ENCODE measurements at regions not wholly inside any gene's neighbourhood (a gene's known extent, or its start where the extent isn't known, plus 50 kb on each side); places are given as distances from the start of the nearest gene placed in this dataset.

DNA sequence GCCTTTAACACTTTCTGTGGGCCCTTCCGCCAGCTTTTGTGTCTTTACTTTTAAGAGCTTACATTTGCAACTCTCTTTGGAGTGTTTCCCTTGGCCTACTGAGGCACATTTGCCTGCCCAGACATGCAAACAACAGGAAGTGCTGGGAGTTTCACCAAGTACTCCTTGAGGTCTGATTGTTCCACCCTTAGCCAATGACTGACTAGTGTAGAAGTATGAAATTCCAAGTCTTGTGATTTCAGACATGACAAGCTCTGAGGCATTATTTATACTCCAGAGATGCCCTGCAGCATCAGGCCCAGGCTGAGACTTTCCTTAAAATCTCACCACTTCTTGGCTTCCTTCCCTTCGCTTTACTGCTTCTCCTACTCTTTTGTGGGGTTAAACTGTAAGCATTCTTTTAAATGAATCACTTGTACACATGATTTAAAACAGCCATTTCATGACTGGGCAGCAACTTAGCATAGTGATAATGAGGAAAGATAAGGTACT lies 174.1 kb downstream of the SLC6A15 start:
- Histone ChIP-seq H3K27me3 (replicated peaks in 1 of 4; ENCODE audit: control insufficient read depth in 3 of 4, extremely low read depth in 1 of 4, insufficient read depth in 3 of 4, low read length in 3 of 4) (peaks cover 0 to 1% (median 0%) of the 10 kb centered on the region in 4 experiments; a peak in 1 of 7 replicates), H4K20me1 (replicated peaks in 1 of 2; ENCODE audit: control insufficient read depth in 1 of 2, insufficient read depth in 2 of 2, low read length in 2 of 2) (no peaks in the 10 kb centered on the region), H3K23ac (ENCODE audit: insufficient read length) (no peak overlapping the region), H4K5ac (ENCODE audit: insufficient read length, low read depth, low read length) (no peak overlapping the region), H3K36me3 (ENCODE audit: control insufficient read depth in 2 of 4, insufficient read depth in 4 of 4, low read length in 3 of 4) (no peaks in the 10 kb centered on the region), H2BK120ac (replicated peaks; ENCODE audit: low read depth, low read length) (no peak overlapping the region), H2BK5ac (ENCODE audit: low read depth, low read length) (peak overlapping the region; percentile 38; the same call in 1 of the 2 replicates), H3K14ac (ENCODE audit: insufficient read length) (no peak overlapping the region), H3K27ac (ENCODE audit: low read depth, low read length) (no peak overlapping the region), H3K4me3 (ENCODE audit: extremely low read depth in 1 of 4, insufficient read depth in 2 of 4, low read depth in 3 of 4, low read length in 4 of 4) (no peak overlapping the region), H3K56ac (replicated peaks; ENCODE audit: insufficient read length, low read depth, low read length) (no peak overlapping the region), H3K79me2 (ENCODE audit: control insufficient read depth in 1 of 2, insufficient read depth in 2 of 2, low read length in 2 of 2) (no peaks in the 10 kb centered on the region), H4K8ac (ENCODE audit: extremely low read depth, insufficient read depth, low read length) (no peak overlapping the region), H3K9me3 (ENCODE audit: insufficient read depth in 2 of 2, low read depth in 1 of 2, low read length in 1 of 2) (no peaks in the 10 kb centered on the region), H3K4me1 (replicated peaks in 1 of 4; ENCODE audit: control insufficient read depth in 3 of 4, insufficient read depth in 4 of 4, low read length in 3 of 4) (peaks cover 0 to 2% (median 0%) of the 10 kb centered on the region in 4 experiments; a peak in 1 of 7 replicates), H3K18ac (ENCODE audit: extremely low read depth, low read length) (no peak overlapping the region), H2AFZ (ENCODE audit: low read length) (peak overlapping the region; percentile 85), H2BK15ac (ENCODE audit: low read length) (no peak overlapping the region), H3K4ac (replicated peaks; ENCODE audit: insufficient read length, low read depth, low read length) (no peak overlapping the region), H2BK12ac (ENCODE audit: low read depth, low read length) (no peak overlapping the region; the same call in 1 of the 2 replicates), H3K9ac (replicated peaks in 1 of 4; ENCODE audit: extremely low read depth in 1 of 4, low read depth in 3 of 4, low read length in 3 of 4) (no peak overlapping the region), H3K4me2 (ENCODE audit: insufficient read depth in 1 of 2, low read depth in 2 of 2, low read length in 2 of 2) (no peak overlapping the region), H3K79me1 (ENCODE audit: low read depth, low read length) (no peaks in the 10 kb centered on the region), H2AK5ac (ENCODE audit: low read depth, low read length) (no peak overlapping the region), H2BK20ac (ENCODE audit: low read length) (0 out of 2 replicates have a peak overlapping the region, but pooled peaks have one; percentile 5), H4K91ac (replicated peaks; ENCODE audit: insufficient read length, low read length) (no peak overlapping the region), H3K23me2 (ENCODE audit: low read depth, low read length) (no peaks in the 10 kb centered on the region)
- CTCF ChIA-PET (ENCODE audit: partially characterized antibody), result interaction anchor here (1.2 kb wide), 1 partner anchor 45 kb away, joined by 3 read pairs; no protein-coding TSS in a partner anchor
- 74% methylated on average over 2 of the region's 2 CpGs; no CpG with 5 or more reads in 1 of the 2 experiments for WGBS, 2 experiments (ENCODE audit: extremely low coverage in 1 of 2, insufficient coverage in 1 of 2, insufficient read length in 1 of 2, insufficient replicate concordance in 2 of 2, low coverage in 1 of 2, low lambda C conversion rate in 2 of 2, missing lambda C conversion rate in 1 of 2)
- POLR2A ChIA-PET (ENCODE audit: partially characterized antibody), result no interaction called here
- TF ChIP-seq ATF3 (IDR thresholded peaks at IDR 0.05; ENCODE audit: insufficient read depth, low read depth, low read length) (no peak), RAD21 (IDR thresholded peaks at IDR 0.05 in 1 of 2, conservative IDR thresholded peaks at IDR 0.05 in 1 of 2; ENCODE audit: low read depth in 2 of 2, low read length in 2 of 2) (no peak), RXRA (IDR thresholded peaks at IDR 0.05; ENCODE audit: insufficient read depth, low read depth, low read length) (no peak)
- FAIRE-seq, result no peak
- no peak for DNase-seq (ENCODE audit: low read depth in 1 of 2, low spot score in 2 of 2)

Data from H1 (cell line).